Endothelial cell of umbilical vein (primary cell): ENCODE measurements at regions not wholly inside any gene's neighbourhood (a gene's known extent, or its start where the extent isn't known, plus 50 kb on each side); places are given as distances from the start of the nearest gene placed in this dataset.

Experiments
- BruUV-seq: library from RNA; stranded (reverse); fragments of 400-500 nt; replicated peaks from 2 replicates; lab custom pipeline; 2021; lab: Mats Ljungman, UMichigan
- CTCF ChIA-PET: fragments of 300-600, 350-600 bp; sonication (Branson Sonifier 250); formaldehyde crosslinking; loops from one replicate; lab custom pipeline; 2021; ENCODE audit warnings: antibody characterized with exemption, inconsistent platforms; lab: Charles Lee
- POLR2A ChIA-PET: fragments of 300-600, 350-600 bp; sonication (Branson Sonifier 250); formaldehyde crosslinking; loops from one replicate; lab custom pipeline; 2021; ENCODE audit warnings: antibody characterized with exemption, inconsistent platforms; lab: Charles Lee
- DNase-seq: peaks from one replicate; pipeline ENCODE4 v3.0.0-alpha.2; 2011; ENCODE audit warnings: low read depth, low spot score
- FAIRE-seq: peaks from 2 replicates; lab custom pipeline; 2011; peaks lifted over from hg19 to GRCh38; lab: Jason Lieb, UNC
- H2AFZ ChIP-seq: 2 replicates; pipeline ENCODE4 v1.6.0; 2012; ENCODE audit warnings: low read depth, low read length, control low read depth, inconsistent platforms
- H3K27ac ChIP-seq: 2 replicates; pipeline ENCODE4 v1.5.1; 2011; ENCODE audit warnings: low read depth, mild to moderate bottlenecking, control low read depth, low read length, moderate library complexity; ENCODE audit not compliant: insufficient read depth
- H3K27me3 ChIP-seq, 2 experiments: 2 replicates each; pipeline versions ENCODE4 v1.6.0 to v1.6.1; 2011; ENCODE audit warnings: low read length in 2 of 2, mixed read lengths in 1 of 2; ENCODE audit not compliant: control insufficient read depth in 2 of 2, insufficient read depth in 2 of 2
- H3K36me3 ChIP-seq, 2 experiments: 2 replicates in 1 of 2; 3 replicates in 1 of 2; pipeline ENCODE4 v1.5.1; 2011; ENCODE audit warnings: low read length in 2 of 2, mild to moderate bottlenecking in 1 of 2, moderate library complexity in 1 of 2; ENCODE audit not compliant: control insufficient read depth in 2 of 2, insufficient read depth in 2 of 2; ENCODE audit errors: extremely low read depth in 1 of 2
- H3K4me1 ChIP-seq: 3 replicates; pipeline ENCODE4 v1.5.1; 2011; ENCODE audit warnings: mild to moderate bottlenecking, low read length; ENCODE audit not compliant: control insufficient read depth, insufficient read depth; ENCODE audit errors: extremely low read depth
- H3K4me2 ChIP-seq: 2 replicates; pipeline ENCODE4 v1.6.1; 2011; ENCODE audit warnings: low read length, control low read depth, mixed read lengths; ENCODE audit not compliant: insufficient read depth
- H3K4me3 ChIP-seq, 3 experiments: fragments of 200-600 bp in 1 of 3; sonication (generic), shearing (Covaris generic) in 1 of 3; replicated peaks in 1 of 3; 2 replicates each; pipeline ENCODE4 v1.5.1; 2011 to 2016; ENCODE audit warnings: control low read depth in 3 of 3, low read length in 3 of 3, mild to moderate bottlenecking in 2 of 3, inconsistent platforms in 1 of 3, low read depth in 1 of 3, moderate library complexity in 1 of 3; ENCODE audit not compliant: insufficient read depth in 1 of 3
- H3K79me2 ChIP-seq: 2 replicates; pipeline ENCODE4 v1.6.0; 2012; ENCODE audit warnings: low read length, inconsistent platforms; ENCODE audit not compliant: control insufficient read depth, insufficient read depth
- H3K9ac ChIP-seq: replicated peaks from 2 replicates; pipeline ENCODE3; 2011; ENCODE audit warnings: low read length, control low read depth; ENCODE audit not compliant: insufficient read depth; ENCODE audit errors: extremely low read depth
- H3K9me1 ChIP-seq: replicated peaks from 3 replicates; pipeline ENCODE4 v1.6.0; 2011; ENCODE audit warnings: mild to moderate bottlenecking, low read length; ENCODE audit not compliant: control insufficient read depth, insufficient read depth; ENCODE audit errors: extremely low read depth
- H3K9me3 ChIP-seq: replicated peaks from 2 replicates; pipeline ENCODE4 v1.5.1; 2012; ENCODE audit warnings: low read length, inconsistent platforms; ENCODE audit not compliant: control insufficient read depth, insufficient read depth
- H4K20me1 ChIP-seq: replicated peaks from 2 replicates; pipeline ENCODE3; 2011; ENCODE audit warnings: mild to moderate bottlenecking, low read length; ENCODE audit not compliant: control insufficient read depth, insufficient read depth; ENCODE audit errors: extremely low read depth
- EZH2 ChIP-seq: IDR thresholded peaks from 2 replicates; pipeline ENCODE4 v1.6.1; 2012; ENCODE audit warnings: borderline replicate concordance, low read depth, mild to moderate bottlenecking, moderate library complexity, low read length, inconsistent platforms; ENCODE audit not compliant: severe bottlenecking
- FOS ChIP-seq: IDR thresholded peaks from 2 replicates; pipeline ENCODE4 v1.6.1; 2011; ENCODE audit warnings: mild to moderate bottlenecking, low read length, moderate library complexity, borderline replicate concordance; ENCODE audit not compliant: insufficient read depth
- GATA2 ChIP-seq: IDR thresholded peaks from 2 replicates; pipeline ENCODE4 v1.7.0; 2011; ENCODE audit warnings: low read depth, mild to moderate bottlenecking, moderate library complexity, mixed read lengths, low read length; ENCODE audit not compliant: insufficient read length, insufficient read depth
- JUN ChIP-seq: IDR thresholded peaks from 2 replicates; pipeline ENCODE4 v1.6.1; 2011; ENCODE audit warnings: borderline replicate concordance, low read depth; ENCODE audit not compliant: insufficient read length, insufficient read depth
- MYC ChIP-seq: IDR thresholded peaks from one replicate; pipeline ENCODE4 v1.6.1; 2011; ENCODE audit warnings: mild to moderate bottlenecking, low read depth, low read length
- POLR2A ChIP-seq: IDR thresholded peaks from 2 replicates; pipeline ENCODE4 v1.6.1; 2012; ENCODE audit warnings: low read depth, mild to moderate bottlenecking, control low read depth, low read length
- POLR2AphosphoS5 ChIP-seq: IDR thresholded peaks from 2 replicates; pipeline ENCODE4 v1.6.1; 2012; ENCODE audit warnings: low read depth, mild to moderate bottlenecking, control low read depth, low read length, moderate library complexity; ENCODE audit not compliant: insufficient read depth
- dilution Hi-C: fragments of 300-500 bp; cut with MboI; formaldehyde crosslinking; loops from one replicate; pipeline ENCODE4 v1.15.0; 2019; ENCODE audit warnings: low sequenced_read_pairs; ENCODE audit not compliant: extremely low pct_ligation_motif_present
- intact Hi-C: fragments of 100-400 bp; cut with micrococcal nuclease; formaldehyde crosslinking; loops from one replicate; pipeline ENCODE4 v1.10.0; 2022
- TF ChIP-seq, protein P1 (sequence below): IDR thresholded peaks from 2 replicates; pipeline ENCODE4 v1.6.1; 2011; ENCODE audit not compliant: insufficient read depth, insufficient read length
- TF ChIP-seq, protein P2 (sequence below), 2 donors: IDR thresholded peaks; 1 replicate in 1 of 2; 2 replicates in 1 of 2; pipeline ENCODE4 v1.5.1; 2011; ENCODE audit warnings: low read length in 2 of 2, mild to moderate bottlenecking in 2 of 2, moderate library complexity in 2 of 2, control low read depth in 1 of 2, inconsistent platforms in 1 of 2, low read depth in 1 of 2; ENCODE audit not compliant: insufficient read depth in 1 of 2; ENCODE audit errors: extremely low read depth in 1 of 2

GRCh38 chr6:147892476-147892875, 384.0 kb downstream of the SAMD5 start:
- CTCF ChIA-PET: no interaction called here
- FAIRE-seq: no peak
- dilution Hi-C loops: no loop called here

More at GRCh38 chr6:147892476-147892875, 384.0 kb downstream of the SAMD5 start:
- TF ChIP-seq, protein P1, sequence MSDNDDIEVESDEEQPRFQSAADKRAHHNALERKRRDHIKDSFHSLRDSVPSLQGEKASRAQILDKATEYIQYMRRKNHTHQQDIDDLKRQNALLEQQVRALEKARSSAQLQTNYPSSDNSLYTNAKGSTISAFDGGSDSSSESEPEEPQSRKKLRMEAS: no peak
- no peak for TF ChIP-seq FOS
- TF ChIP-seq, protein P2, sequence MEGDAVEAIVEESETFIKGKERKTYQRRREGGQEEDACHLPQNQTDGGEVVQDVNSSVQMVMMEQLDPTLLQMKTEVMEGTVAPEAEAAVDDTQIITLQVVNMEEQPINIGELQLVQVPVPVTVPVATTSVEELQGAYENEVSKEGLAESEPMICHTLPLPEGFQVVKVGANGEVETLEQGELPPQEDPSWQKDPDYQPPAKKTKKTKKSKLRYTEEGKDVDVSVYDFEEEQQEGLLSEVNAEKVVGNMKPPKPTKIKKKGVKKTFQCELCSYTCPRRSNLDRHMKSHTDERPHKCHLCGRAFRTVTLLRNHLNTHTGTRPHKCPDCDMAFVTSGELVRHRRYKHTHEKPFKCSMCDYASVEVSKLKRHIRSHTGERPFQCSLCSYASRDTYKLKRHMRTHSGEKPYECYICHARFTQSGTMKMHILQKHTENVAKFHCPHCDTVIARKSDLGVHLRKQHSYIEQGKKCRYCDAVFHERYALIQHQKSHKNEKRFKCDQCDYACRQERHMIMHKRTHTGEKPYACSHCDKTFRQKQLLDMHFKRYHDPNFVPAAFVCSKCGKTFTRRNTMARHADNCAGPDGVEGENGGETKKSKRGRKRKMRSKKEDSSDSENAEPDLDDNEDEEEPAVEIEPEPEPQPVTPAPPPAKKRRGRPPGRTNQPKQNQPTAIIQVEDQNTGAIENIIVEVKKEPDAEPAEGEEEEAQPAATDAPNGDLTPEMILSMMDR (IDR thresholded peaks at IDR 0.05; ENCODE audit: extremely low read depth in 1 of 2, insufficient read depth in 1 of 2, low read depth in 1 of 2, low read length in 2 of 2): no peak
- TF ChIP-seq EZH2: no peak
- TF ChIP-seq MYC: no peak
- TF ChIP-seq JUN: no peak
- no peak for TF ChIP-seq POLR2A
- TF ChIP-seq GATA2: no peak
- no peak for TF ChIP-seq POLR2AphosphoS5
- Histone ChIP-seq H3K4me3 (no peak overlapping the region), H3K9ac (no peak overlapping the region), H4K20me1 (no peaks in the 10 kb centered on the region), H3K79me2 (no peaks in the 10 kb centered on the region), H3K27me3 (no peaks in the 10 kb centered on the region), H3K4me2 (no peak overlapping the region), H3K9me3 (no peaks in the 10 kb centered on the region), H3K27ac (no peak overlapping the region), H2AFZ (no peak overlapping the region), H3K4me1 (no peaks in the 10 kb centered on the region), H3K36me3 (no peaks in the 10 kb centered on the region), H3K9me1 (no peaks in the 10 kb centered on the region)
- no peak for DNase-seq
- POLR2A ChIA-PET: no interaction called here
- no TSS peak for BruUV-seq
- intact Hi-C loops: no loop called here
